GM18517 (cell line): ENCODE measurements at regions not wholly inside any gene's neighbourhood (a gene's known extent, or its start where the extent isn't known, plus 50 kb on each side); places are given as distances from the start of the nearest gene placed in this dataset.
A peak's percentile ranks its signal among the peaks of the same experiment; 100 is the strongest.
"Not testable (repeated sequence)": the region's sequence is repeated elsewhere in the genome, so short reads cannot be mapped to it uniquely, and the experiment has no call there.

Experiments used
- ATAC-seq: cut with Tn5 transposase; IDR thresholded peaks from one replicate; pipeline ENCODE4 v1.9.1; 2021; ENCODE audit warnings: mild to moderate bottlenecking, moderate library complexity; ENCODE audit not compliant: unreplicated experiment

DNA sequence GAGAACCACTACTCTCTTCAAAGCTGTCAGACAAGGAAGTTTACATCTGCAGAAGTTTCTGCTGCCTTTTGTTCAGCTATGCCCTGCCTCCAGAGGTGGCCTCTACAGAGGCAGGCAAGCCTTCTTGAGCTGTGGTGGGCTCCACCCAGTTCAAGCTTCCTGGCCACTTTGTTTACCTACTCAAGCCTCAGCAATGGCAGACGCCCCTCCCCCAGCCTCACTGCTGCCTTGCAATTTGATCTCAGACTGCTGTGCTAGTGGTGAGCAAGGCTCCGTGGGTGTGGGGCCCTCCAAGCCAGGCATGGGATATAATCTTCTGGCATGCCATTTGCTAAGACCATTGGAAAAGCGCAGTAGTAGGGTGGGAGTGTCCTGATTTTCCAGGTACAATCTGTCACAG lies 144.0 kb downstream of the CCNG2 start:
- ATAC-seq = not testable (repeated sequence)

DNA sequence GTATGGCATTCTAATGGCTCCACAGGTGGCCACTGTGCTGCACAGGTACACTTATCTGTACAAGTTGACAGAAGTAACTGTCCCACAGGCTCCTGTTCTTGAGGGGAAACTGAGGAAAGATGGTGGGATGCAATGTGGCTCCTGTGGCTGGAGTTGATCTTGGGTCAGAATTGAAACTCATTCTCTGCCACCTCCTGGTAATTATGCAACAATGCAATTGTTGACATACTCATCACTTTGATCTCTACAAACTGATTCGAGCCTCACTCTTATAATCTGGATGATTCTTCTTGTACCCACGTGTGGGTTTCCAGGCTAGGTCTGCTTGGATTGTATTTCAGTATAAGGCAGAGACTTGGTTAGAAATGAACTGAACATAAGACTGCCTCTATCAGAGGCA lies 148.8 kb downstream of the CCNG2 start:
- no peak for ATAC-seq

- ATAC-seq = no peak
These were observed 149.5 kb downstream of the CCNG2 start for GRCh38 chr4:77306496-77306895.

DNA sequence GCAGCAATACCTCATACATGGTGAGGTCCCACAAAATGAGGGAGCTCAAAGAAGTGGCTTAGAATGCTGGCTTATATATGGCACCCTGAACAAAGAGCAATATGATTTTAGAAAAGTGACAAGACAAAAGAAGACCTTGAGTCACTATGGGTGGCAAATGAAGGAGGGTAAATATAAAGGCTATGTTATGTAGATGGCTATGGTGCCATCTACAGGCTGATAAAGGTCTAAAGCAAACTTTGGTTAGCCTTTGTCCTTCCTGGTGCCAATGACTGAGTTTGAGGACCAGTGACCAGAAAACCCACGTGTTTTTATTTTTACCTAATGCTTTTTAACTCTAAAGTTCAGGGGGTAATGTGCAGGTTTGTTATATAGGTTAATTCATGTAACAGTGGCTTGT lies 151.8 kb downstream of the CCNG2 start:
- ATAC-seq = no peak

- no peak for ATAC-seq
These were observed 152.5 kb downstream of the CCNG2 start for GRCh38 chr4:77309496-77309895.

GRCh38 chr4:77310931-77311330 lies 153.9 kb downstream of the CCNG2 start:
- no peak for ATAC-seq

DNA sequence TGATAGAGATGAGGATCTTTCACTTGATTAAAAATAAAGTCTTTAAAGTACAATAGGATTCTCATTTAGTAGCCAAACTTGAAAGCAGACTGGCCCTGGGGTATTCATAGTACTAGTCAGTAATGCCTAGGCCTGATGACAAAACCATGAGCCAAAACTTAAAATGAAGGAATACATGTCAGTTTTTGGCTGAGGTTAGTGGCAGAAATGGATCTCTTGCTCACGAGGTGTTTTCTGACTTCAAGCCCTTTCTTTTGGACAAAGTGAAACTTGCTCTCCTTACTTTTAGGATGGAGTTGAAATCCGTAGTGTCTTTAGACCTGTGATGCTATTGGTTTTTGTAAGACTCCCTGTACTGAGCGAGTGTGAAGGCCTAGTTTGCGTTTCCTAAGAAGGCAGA lies 157.7 kb downstream of the CCNG2 start:
- ATAC-seq = no peak

DNA sequence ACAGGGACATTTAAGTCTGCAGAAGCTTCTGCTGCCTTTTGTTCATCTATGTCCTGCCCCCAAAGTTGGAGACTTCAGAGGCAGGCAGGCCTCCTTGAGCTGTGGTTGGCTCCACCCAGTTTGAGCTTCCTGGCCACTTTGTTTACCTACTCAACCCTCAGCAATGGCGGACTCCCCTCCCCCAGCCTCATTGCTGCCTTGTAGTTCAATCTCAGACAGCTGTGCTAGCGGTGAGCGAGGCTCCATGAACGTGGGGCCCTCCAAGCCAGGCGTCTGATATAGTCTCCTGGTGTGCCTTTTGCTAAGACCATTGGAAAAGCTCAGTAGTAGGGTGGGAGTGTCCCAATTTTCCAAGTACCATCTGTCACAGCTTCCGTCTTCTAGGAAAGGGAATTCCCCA lies 170.1 kb downstream of the CCNG2 start:
- no peak for ATAC-seq

GRCh38 chr4:77332696-77333270 lies 175.8 kb downstream of the CCNG2 start:
- ATAC-seq = no peak

DNA sequence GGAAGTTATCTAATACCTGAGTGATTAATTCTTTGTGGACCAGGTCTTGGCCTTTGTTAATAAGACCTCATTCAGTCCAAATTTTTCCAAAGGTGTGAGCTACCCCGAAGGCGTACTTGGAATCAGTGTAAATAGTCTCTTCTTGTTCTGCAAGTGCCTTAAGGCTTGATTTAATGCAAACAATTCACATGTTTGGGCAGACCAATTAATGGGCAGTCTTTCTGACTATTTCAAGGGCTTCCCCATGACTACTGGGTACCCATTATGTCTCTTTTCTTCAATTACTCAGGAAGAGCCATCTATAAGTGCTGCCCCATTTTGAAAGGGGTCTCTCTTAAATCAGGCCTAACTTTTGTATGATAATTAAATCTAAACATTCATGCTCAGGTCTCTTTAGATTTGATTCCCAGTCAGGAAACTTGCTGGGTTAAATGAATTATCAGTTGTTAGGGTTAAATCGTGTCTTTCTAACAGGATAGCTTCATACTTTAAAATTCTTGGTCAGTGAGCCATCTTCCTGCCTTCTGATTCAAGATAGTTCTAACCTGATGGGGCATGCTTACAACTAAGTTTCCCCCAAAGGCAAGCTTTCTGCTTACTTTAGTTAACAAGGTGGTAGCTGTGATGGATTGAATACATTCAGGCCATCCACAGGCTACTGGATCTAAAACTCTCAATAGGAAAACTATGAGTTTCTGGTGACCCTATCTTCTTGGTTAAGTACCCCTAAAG lies 179.6 kb downstream of the CCNG2 start:
- ATAC-seq = no peak

- no peak for ATAC-seq
These were observed 185.3 kb downstream of the CCNG2 start for GRCh38 chr4:77342170-77342810.

DNA sequence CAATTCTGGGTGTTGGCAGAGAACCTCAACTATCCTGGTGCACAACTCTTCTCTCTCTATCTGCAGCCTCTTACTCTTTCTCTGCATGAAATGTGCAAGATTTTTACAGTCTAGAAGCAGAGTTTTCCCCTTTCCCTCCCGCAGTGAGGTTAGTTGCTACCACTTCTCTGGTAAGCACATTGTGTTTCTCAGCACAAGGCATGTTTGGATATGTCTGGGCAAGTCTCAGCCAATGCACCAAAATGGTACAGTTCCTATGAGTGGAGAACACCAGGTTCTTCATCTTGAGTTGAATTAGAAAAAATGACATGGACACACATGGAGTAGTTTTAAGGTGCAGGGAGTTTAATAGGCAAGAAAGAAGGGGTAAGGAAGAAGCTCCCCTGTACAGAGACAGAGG lies 187.0 kb downstream of the CCNG2 start:
- no peak for ATAC-seq

DNA sequence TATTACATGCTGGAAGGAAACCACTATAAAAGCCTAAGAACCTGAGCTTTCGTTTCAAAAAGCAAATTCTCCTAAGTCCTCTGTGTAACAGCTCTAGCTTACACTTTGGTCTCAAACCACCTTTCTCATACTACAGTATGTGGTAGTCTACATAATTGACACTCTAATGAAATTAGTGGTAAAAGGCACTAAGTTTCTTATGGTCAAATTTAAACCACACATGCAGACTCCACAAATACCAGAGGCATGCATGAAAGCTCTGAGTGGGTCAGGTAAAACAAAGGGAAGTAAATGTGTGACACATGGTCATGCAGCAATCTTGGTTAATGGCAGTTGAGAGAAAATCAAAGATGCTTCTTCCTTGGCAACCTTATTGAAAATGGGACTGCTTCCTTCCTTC lies 187.8 kb downstream of the CCNG2 start:
- peak; percentile 43 for ATAC-seq

GRCh38 chr4:77347351-77347966 lies 190.5 kb downstream of the CCNG2 start:
- ATAC-seq = peak; percentile 53

DNA sequence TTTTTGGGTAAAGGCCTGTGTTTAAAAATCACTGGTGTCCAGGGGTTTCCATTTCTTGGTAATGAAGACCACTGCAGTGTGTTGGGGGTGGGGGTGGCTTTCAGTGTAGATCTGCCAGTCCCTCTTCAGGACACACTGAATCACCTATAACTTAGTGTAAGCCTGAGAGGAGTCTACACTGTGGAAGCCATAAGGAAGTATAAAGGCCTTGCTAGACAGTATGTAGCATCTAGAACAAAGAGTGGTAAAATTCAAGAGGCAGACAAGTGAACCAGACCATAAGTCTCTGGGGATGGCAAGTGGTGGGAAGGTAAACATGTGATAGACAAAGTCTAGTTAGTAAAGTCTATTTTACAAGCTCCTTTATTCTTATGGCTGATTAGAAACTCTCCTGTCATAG lies 191.8 kb downstream of the CCNG2 start:
- no peak for ATAC-seq

DNA sequence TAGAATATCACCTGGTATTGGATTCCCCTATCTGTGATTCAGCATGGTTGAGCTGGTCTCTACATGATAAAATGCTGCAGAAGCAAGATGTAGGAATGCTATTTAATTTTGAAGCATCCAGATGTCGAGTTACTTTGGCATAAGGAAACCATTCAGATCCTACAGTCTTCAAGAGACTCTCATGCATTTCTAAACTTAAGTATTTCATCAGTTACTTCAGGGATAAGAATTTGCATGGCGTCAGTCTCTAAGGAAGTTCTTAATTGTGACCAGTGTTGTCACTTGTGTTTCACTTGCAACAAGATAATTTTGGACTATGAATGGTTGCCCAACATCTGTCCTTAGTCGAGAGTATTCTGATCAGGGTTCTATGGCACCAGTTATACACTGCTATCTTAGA lies 192.4 kb downstream of the CCNG2 start:
- ATAC-seq = no peak

DNA sequence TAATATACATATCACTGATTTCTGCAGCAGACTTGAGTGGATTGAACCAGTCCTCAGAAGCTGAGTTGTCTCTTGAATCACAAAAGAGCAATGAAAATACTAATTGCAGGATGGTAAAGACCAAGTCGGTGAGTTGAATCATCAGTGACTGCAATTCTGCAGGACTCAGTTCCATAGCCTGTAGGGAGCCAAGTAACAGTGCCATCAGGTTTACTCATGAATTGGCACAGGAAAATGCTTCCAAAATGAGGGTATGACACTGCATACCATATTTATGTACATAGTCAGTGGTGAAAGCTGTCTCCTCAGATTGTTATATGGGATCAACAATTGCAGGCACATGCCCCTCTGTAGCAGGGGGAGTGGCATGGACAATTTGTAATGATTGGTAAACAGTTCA lies 192.8 kb downstream of the CCNG2 start:
- ATAC-seq = no peak

DNA sequence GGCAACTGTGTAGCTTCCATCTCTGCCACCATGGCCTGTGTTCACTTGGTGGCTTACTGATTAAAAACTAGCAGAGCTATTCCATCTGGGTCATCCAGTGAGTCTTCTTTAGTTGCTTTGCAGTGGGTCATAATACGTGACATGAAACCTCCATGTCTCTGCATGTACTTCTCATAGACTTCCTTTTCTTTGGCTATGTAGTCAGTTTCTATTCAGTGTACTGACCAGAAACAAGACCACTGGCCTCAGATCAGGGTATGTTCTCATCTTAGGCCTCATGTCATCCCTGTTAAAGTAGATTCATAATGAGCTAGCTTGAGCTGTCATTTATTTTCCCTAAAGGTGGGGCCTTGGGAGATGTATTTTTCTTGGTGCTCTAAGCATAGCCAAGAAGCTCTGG lies 195.2 kb downstream of the CCNG2 start:
- no peak for ATAC-seq

GRCh38 chr4:77353724-77354315 lies 196.8 kb downstream of the CCNG2 start:
- not testable (repeated sequence) for ATAC-seq

GRCh38 chr4:77354550-77354949 lies 197.5 kb downstream of the CCNG2 start:
- ATAC-seq = peak; percentile 45

- no peak for ATAC-seq
These were observed 198.7 kb downstream of the CCNG2 start for GRCh38 chr4:77355731-77356130.
